ENCODE measurements at regions not wholly inside any gene's neighbourhood (a gene's known extent, or its start where the extent isn't known, plus 50 kb on each side); places are given as distances from the start of the nearest gene placed in this dataset.

DNA sequence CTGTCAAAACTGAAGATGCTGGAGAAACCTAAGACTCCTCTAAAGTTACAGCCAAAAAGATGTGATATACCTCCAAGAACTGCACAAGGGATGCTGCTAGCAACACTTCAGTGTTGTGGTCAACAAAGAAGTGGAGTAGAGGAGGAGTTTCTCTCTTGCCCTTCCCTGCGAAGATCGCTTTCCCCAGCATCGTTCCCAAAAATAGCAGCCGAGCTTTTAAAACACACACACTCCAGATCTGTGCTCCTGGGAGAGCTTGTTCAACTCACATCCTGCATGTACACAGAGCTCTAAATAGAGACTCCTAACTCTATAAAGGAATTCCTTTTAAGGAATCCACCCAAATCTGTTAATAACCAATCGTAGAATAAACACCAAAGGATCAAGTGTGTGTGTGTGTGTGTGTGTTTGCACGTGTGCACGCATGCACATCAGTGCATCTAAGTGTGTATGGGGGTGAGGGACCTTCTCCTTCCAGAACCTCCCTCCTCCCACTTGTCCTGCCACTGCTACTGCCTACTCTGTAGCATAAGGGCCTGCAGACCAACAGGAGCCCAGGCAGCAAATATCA is 58.5 kb downstream of the PSMG1 start:
- DNase-seq: no peak

GRCh38 chr21:39123375-39123774 is 59.9 kb downstream of the PSMG1 start:
- DNase-seq: no peak

- no peak for DNase-seq
These were observed 61.5 kb downstream of the PSMG1 start for GRCh38 chr21:39121600-39122355.

GRCh38 chr21:39120876-39121599 is 62.2 kb downstream of the PSMG1 start:
- no peak for DNase-seq

GRCh38 chr21:39119891-39120290 is 63.4 kb downstream of the PSMG1 start:
- no peak for DNase-seq

DNA sequence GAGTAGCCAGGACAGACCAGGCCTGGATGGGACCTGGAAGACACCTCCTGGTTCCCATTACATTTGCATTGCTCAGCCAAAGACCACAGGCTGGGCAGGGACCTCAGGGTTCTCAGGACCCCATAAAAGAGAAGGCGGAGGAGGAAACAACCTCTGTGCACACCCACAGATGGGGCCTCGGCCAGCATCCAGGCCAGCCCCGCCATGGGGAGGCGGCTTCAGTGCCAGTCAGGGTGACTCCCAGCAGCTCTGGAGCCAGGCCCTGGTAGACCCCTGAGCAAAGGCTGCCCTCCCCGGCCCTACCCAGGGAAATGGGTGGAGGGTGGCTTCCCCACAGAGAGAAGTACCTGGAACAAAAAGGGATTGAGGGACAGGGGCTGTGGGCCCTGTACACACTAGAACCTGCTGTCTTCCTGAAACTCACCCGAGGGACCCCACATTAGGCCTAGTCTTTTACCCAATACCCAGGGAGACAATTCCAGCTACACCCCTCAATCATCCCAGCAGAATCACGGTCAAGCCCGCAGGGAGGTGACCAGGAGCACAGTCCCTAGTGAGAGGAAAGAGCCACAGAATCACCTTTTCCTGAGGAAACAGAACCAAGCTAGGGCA is 64.5 kb downstream of the PSMG1 start:
- no peak for DNase-seq

DNA sequence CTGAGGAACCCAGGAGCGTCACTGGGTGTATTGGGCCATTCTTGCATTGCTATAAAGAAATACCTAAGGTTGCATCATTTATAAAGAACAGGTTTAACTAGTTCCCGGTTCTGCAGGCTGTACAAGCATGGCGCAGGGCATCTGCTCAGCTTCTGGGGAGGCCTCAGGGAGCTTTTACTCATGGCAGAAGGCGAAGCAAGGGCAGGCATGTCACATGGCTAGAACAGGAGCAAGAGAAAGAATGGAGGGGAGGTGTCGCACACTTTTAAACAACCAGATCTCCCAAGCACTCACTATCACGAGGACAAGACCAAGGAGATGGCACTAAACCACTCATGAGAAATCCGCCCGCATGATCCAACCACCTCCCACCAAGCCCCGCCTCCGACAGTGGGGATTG is 65.2 kb downstream of the PSMG1 start:
- DNase-seq: no peak

DNA sequence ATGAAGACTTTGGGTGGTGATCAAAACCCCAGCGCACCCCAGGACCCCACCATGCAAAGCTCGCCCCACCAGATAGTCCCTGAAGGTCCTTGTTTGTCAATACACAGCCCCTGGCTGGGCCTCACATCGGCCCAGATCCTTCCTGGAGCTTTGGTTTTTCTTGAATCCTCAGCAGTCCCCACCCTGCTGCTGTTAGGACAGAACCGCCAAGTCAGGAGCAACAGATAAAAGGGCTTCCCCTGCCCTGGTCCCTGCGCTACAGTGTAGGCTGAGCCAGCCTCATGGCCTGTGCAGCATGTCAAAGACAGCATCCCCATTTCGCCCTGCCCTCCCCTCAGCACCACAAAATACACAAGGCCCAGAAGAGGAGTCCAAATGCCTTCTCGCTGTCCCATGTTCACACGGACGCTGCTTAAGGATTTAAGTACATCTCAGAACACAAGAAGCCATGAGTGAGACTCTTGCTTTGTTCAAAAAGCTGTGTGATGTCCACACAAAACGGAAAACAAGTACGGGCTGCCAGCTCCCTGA is 65.7 kb downstream of the PSMG1 start:
- DNase-seq: no peak

- no peak for DNase-seq
These were observed 66.4 kb downstream of the PSMG1 start for GRCh38 chr21:39116761-39117439.

- no peak for DNase-seq
These were observed 67.5 kb downstream of the PSMG1 start for GRCh38 chr21:39115576-39116235.

GRCh38 chr21:39114871-39115575 is 68.2 kb downstream of the PSMG1 start:
- DNase-seq: peak; percentile 27

GRCh38 chr21:39111931-39112550 is 71.2 kb downstream of the PSMG1 start:
- DNase-seq: no peak

- no peak for DNase-seq
These were observed 72.8 kb downstream of the PSMG1 start for GRCh38 chr21:39110431-39110830.

DNA sequence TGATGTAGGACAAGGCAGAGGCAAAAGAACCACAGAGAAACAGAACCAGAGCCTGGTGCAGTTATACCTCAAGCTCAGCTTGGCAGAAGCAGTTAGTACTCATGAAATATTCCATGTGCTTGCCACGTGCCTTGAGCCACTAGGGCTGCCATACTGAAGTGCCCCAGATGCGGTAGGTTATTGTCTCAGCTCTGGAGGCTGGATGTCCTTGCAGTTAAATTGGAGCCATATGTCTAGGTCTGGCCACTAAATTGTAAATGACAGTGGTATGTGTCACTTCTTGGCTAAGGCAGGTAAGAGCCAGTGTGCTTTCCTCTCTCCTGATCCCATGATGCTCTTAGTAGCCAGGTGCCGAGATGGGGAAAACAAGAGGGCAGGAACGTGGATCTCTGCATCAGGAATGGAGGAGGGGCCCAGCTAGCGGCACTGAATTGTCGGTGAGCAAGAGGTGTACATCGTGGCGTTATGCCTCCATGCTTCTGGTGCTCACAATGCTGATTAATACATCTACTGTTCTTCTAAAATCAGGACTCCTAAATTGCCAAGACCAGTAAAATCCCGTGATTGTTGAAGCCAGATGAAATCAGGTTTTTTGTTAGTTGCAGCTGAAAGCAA is 73.5 kb downstream of the PSMG1 start:
- no peak for DNase-seq

DNA sequence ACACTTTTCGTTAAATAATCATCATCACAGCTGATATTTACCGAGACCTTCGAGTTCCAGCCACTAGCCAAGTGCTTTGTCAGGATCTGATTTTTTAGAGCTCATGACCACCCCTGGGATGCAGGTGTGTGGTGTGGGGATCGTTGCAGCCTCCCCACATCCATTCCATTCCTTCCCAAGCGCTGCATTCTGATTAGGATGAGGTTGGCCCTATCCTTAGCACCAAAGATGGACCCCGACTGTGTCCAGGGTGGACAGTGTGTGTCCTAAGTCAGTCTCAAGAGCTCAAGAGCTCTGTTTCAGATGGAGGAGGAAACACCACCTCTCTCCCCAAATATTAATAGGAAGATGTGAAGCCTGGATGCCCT is 74.1 kb downstream of the PSMG1 start:
- no peak for DNase-seq

DNA sequence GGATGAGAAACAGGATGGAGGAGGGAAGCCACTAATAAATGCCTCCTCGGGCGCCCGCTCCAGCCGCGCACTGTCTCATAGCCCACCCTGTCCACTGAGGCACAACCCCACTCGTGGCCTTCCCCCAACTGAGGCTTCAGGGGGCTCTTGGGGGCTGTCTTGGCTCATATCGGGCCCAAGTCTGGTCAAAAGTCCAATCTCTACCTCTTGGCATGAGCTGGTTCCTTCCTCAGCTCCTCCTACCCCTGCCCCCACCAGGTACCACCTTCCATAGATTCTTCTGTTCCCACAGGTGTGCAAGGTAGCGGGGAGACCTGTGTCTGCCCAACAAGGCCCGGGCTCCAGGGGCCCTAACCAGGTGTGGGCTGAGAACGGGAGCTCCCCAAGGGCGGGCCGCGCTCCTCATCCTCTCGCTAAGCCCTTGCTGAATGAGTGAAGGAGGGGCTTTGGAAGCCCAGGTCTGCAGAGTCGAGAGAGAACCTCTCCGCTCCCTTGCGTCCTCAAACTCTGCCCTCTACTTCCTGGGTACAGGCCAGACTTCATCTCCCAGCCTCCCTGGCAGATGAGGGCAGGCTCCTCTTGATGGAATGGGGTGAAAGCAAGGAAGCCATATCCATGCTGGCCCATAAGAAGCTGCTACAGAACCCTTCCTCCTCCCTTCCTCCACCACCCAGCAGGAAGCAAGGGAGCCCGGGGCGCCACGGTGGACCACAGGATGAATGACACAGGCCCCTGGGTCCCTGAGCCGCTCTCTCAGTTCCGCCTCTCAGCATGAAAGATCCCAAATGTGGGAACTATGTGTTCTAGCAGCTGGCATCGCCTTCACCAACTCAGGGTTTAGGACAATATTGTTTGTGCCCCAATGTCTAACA is 74.7 kb downstream of the PSMG1 start:
- no peak for DNase-seq

DNA sequence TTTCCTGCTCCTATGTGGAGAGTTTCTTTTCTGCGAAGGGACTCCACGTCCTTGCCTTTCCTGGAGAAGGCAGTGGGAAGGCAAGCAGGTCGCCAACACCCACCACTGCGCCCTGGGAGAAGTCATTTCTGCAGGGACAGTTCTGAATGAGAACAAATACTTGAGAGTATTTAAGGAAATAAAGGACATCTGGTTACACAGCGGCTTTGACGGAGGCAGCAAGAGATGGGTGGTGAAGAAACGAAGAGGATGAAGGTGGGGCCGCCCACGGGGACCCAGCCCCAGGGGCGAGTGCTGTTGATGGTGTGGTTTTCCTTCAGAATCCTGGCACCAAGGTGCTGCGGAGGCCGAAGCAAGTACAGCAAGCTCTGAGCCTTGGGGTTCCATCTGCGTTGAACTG is 75.5 kb downstream of the PSMG1 start:
- DNase-seq: no peak

- DNase-seq: no peak
These were observed 76.3 kb downstream of the PSMG1 start for GRCh38 chr21:39106881-39107462.

GRCh38 chr21:39105836-39106235 is 77.4 kb downstream of the PSMG1 start:
- DNase-seq: no peak
